ENCODE measurements at regions not wholly inside any gene's neighbourhood (a gene's known extent, or its start where the extent isn't known, plus 50 kb on each side); places are given as distances from the start of the nearest gene placed in this dataset.

- TF ChIP-seq POLR2AphosphoS5 (IDR thresholded peaks at IDR 0.05; ENCODE audit: low read depth, low read length) (no peak), POLR2A (IDR thresholded peaks at IDR 0.05; ENCODE audit: low read depth, low read length) (no peak), TAF1 (IDR thresholded peaks at IDR 0.05; ENCODE audit: borderline replicate concordance, low read depth, low read length) (no peak)
Measured at GRCh38 chr15:46646490-46646889, 1011.7 kb downstream of the SQOR start.

Measured in GM12892 (cell line).